NCI-H146 treated with DMSO at 0.1 percent for 48 hours (cell line): ENCODE measurements at regions not wholly inside any gene's neighbourhood (a gene's known extent, or its start where the extent isn't known, plus 50 kb on each side); places are given as distances from the start of the nearest gene placed in this dataset.

ENCODE experiments used
- DNase-seq: peaks from one replicate; lab custom pipeline; 2025; ENCODE audit not compliant: unreplicated experiment; lab: John Stamatoyannopoulos, UW

GRCh38 chr15:70508561-70509281 lies 254.6 kb downstream of the UACA start:
- no peak for DNase-seq

GRCh38 chr15:70507772-70508371 lies 255.5 kb downstream of the UACA start:
- no peak for DNase-seq

DNA sequence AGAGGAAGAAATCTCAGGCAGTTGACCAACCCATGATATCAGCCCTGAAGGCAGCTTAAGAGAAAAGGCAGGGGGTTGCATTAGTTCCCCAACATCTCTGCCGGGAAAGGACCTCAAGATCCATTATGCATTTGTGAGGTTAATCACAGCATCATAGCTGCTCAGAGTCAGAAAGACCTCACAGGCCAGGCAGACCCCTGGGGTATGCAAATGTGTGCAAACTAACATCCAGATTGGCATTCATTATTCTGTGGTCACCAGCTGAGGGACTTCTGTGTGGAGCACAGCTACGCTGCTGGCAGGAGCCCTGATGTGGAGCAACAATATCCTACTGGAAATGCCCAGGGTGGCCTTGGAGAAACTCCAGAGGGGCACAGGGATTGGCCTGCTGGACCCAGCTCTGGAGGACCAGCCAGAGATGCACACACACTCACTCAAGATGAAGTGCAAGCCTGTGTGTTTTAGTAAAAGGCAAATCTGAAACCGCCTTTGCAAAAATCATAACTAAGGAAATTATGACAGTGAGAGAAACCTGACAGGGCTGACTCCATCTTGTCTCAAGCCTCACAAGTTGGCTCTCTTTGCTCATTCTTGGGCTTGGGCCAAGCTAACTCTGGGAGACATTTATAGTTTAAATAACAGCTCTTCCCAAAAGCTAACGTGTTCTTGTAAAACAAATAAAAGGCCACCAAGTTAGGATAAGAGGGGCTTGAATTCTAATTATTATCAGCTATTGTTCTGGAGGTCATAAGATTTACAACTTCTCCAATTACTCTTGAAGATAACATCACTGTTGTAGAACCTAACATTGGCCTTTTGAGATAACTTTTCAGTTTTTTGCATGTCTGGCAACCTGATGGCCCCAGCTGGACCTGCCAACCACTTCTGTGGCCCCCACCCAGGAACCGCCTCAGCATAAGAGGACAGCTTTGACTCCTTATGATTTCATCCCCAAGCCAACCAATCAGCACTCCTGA lies 257.1 kb downstream of the UACA start:
- no peak for DNase-seq

DNA sequence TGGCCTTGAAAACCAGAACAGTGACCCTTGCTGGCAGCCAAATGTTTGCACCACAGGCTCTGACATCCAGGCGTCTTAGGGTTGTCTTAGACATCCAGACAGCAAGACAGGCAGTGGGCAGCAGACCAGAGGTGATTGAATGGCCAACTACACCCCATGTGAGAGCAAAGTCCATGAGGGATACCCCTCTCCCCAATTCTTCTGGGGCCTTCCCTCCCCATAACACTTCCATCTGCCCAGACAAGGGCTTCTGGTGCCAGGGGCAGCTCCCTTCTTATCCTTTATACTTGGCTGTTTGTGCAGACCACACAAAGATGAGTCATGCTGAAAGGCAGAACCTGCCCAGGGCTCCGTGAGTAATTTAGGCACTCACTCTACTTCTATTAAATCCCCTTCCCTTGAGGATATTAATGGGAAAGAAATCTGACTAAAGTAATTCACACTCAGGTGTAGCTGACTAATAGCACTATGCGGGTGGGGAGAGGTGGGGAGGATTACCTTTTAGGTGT lies 257.9 kb downstream of the UACA start:
- DNase-seq: no peak

DNA sequence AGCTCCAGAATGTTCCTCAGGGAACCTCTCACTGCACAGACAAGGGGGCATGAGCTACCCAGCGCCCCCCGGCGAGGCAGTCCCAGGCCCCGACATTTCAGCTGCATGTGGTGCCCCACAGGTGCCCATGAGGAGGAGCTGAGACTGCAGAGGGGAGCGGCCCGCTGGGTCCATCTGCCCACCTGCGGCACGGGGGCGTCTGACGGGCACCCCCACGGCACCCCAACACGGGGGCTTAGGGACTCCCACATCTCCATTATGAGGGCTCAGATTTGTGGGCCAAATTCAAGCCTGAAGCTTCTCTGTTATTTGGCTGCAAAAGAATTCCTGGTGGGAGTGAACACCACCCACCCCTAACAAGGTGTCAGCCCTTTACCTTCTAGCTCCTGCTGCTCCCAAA lies 258.4 kb downstream of the UACA start:
- DNase-seq: no peak

DNA sequence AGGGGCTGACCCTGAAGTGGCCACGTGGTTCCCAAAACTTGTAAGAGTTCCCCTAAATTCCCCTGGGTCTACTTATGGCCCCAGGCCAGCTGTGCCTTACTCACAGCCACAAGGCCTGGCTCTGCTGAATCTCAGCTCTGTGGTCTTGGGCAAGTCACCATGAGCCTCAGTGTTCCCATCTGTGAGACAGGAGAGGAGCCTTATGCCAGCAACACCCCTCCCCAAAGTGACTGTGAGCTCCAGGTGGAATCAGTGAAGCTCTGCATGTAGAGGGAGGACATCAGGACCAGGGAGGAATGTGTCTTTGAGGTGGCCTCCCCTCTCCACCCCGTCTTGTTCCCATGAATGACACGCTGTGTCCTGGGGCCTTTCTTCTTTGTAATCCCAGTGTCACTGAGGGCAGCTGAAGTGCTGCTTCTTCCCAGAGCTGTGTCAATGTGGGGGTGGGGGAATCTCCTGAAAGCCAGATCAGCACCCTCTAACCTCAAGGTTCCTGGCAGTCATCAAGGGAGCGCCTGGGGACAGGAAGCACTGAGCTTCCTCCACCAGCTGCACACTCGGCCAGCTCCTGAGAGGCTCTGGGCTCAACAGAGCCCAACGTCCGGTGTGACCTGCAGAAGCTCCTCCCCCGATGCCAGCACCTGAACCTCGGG lies 258.9 kb downstream of the UACA start:
- no peak for DNase-seq

DNA sequence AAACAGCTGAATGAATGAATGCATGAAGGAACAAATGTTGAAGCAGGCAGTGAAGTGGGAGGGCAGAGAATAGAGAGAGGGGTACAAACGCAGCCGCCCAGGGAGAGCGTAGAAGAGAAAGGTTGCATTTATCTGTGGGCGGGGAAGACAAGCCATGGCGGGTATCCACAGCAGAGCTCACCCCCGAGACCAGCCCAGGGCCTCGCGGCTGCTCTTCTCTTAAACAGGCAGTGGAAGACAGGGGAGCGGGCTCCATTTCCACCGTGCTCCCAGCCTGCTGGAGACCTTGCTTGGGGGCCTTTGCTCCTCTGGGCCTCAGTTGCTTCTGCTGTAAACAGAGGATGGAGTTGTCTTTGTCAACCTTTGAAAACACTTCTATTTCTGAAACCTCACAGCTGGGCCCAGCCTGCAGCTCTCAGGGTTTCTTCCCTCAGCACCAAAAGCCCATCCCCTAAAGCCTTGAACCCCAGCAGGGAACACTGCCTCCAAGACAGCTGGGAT lies 259.5 kb downstream of the UACA start:
- no peak for DNase-seq

GRCh38 chr15:70503073-70503745 lies 260.1 kb downstream of the UACA start:
- DNase-seq: no peak

DNA sequence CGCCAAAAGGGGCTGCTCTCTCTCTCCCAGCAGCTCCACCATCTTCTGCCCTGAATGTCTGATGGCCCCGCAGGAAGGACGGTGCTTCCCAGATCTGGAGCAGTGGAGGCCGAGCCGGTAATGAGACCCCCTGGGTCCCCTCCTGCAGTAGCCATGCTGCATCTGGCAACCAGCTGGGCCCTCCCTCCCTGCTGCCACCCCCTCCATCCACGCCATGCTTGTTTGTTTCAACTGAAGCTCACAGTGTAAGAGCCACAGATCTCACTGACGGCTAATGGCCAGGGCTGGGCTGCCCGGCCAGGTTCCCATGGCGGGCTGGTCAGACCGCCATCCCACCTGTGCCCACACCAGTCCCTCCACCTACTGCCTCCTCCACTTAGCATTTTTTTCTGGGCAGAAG lies 260.8 kb downstream of the UACA start:
- no peak for DNase-seq

DNA sequence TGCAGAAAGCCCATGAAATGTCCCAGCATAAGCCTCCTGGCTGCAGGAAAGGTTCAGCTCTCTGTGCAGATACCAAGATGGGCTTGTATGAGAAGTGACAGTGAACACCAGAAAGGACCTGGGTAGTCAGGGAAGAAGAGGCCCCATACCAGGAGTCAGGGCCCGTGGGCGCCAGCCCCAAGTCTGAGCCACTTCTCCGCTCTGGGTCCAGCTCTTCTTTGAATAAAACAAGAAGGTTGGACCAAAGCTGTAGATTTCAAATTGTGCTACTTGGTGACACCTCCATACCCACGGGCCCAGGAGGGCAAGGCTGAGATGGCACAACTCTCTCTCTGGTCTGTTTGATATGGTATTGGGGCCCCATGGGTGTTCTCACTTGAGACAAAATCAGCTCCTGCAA lies 261.5 kb downstream of the UACA start:
- DNase-seq: no peak

- DNase-seq: no peak
Observed at GRCh38 chr15:70501121-70501727, 262.1 kb downstream of the UACA start.

- DNase-seq: no peak
Observed at GRCh38 chr15:70499791-70500190, 263.6 kb downstream of the UACA start.

- no peak for DNase-seq
Observed at GRCh38 chr15:70498096-70498626, 265.2 kb downstream of the UACA start.

DNA sequence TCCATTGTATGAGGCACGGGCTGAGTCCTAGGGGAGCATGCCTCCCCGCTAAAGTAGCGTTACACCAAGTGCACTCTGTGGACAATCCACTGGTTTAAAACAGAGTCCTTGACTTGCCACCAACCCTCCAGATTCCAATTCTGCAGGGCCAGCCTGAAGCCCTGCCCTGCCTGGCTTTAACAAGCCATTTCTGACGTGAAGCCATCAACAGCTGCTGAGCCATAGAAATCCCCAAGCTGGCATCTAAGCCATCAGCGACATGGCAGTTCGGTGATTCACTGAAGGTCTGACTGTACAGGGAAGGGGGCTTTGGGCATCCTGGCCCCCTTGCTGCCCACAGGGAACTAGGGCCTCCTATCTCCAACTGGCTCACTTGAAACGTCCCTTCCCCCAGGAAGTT lies 265.7 kb downstream of the UACA start:
- DNase-seq: no peak

GRCh38 chr15:70495991-70496599 lies 267.3 kb downstream of the UACA start:
- no peak for DNase-seq

GRCh38 chr15:70494852-70495571 lies 268.3 kb downstream of the UACA start:
- peak; percentile 11 for DNase-seq

- DNase-seq: no peak
Observed at GRCh38 chr15:70494517-70494851, 268.9 kb downstream of the UACA start.

DNA sequence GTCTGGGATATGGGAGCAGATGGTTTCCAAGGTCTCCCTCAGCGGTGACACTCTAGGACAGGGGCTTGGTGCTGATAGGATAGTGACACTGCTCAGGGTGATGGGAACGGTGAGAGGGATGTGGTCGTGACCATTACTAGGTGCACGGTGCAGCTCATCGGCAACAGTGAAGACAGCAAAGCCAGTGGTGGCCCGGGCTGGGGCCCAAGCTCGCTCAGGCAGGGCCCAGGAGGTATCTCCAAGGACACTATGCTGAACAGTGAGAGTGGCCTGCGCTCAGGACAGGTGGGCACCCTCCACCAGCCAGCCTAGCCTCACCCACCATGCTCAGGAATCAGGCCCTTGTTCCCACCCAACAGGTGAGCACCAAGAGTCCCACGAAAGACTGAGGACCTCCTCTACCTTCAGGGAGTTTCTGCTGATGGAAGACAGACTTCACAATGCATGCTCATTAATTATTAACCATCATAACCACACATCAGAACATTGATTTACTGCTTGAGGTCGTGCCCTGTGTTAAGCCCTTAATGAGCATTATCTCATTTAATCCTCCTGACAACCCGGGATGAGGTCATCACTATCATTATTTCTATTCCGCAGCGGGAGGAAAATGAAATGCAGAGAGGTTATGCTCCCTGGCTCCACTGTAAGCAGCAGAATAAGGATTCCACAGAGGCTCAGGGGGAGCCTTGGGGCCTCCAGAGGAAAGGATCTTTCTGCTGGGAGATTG lies 269.4 kb downstream of the UACA start:
- no peak for DNase-seq
